K562 (cell line): ENCODE measurements at regions not wholly inside any gene's neighbourhood (a gene's known extent, or its start where the extent isn't known, plus 50 kb on each side); places are given as distances from the start of the nearest gene placed in this dataset.

ENCODE experiments used
- CHD2 ChIP-seq: IDR thresholded peaks from 2 replicates; pipeline ENCODE4 v1.6.1; 2011; ENCODE audit warnings: low read depth, low read length
- CHD4 ChIP-seq: fragments of 200-600 bp; sonication (generic); IDR thresholded peaks from 3 replicates; pipeline ENCODE4 v1.6.1; 2012; ENCODE audit warnings: low read depth, mild to moderate bottlenecking, mixed read lengths, low read length, inconsistent platforms; ENCODE audit not compliant: insufficient read depth, insufficient replicate concordance, poor library complexity, severe bottlenecking
- E2F5 ChIP-seq: sonication (generic); formaldehyde crosslinking; IDR thresholded peaks from 2 replicates; pipeline ENCODE4 v1.8.0; 2022; ENCODE audit warnings: mild to moderate bottlenecking, missing genetic modification reagents
- ELK1 ChIP-seq: sonication (generic); formaldehyde crosslinking; IDR thresholded peaks from 2 replicates; pipeline ENCODE4 v1.8.1; 2022; ENCODE audit warnings: missing genetic modification reagents
- HDAC2 ChIP-seq: fragments of 450-650 bp; IDR thresholded peaks from 2 replicates; pipeline ENCODE4 v1.6.1; 2016; ENCODE audit warnings: mild to moderate bottlenecking
- LEF1 ChIP-seq: fragments of 450-650 bp; IDR thresholded peaks from 2 replicates; pipeline ENCODE4 v1.6.1; 2016; ENCODE audit warnings: mild to moderate bottlenecking
- MXI1 ChIP-seq: IDR thresholded peaks from 2 replicates; pipeline ENCODE4 v1.6.1; 2011; ENCODE audit warnings: low read depth, mild to moderate bottlenecking, improper control_type of control experiment, low read length
- SIN3A ChIP-seq, 2 experiments: fragments of 150-350 bp in 1 of 2; IDR thresholded peaks; 2 replicates each; pipeline ENCODE4 v1.6.1; 2011 to 2016; ENCODE audit warnings: borderline replicate concordance in 2 of 2, low read depth in 2 of 2, low read length in 2 of 2, mild to moderate bottlenecking in 2 of 2, moderate library complexity in 2 of 2; ENCODE audit not compliant: control insufficient read depth in 1 of 2
- TGIF2 ChIP-seq: sonication (generic); formaldehyde crosslinking; IDR thresholded peaks from 2 replicates; pipeline ENCODE4 v1.8.1; 2022; ENCODE audit warnings: mild to moderate bottlenecking, missing genetic modification reagents, moderate library complexity

- TF ChIP-seq CHD2 (no peak), ELK1 (CRISPR knock-in tag) (no peak), SIN3A (IDR thresholded peaks at IDR 0.05; ENCODE audit: borderline replicate concordance in 2 of 2, control insufficient read depth in 1 of 2, low read depth in 2 of 2, low read length in 2 of 2) (no peak), TGIF2 (CRISPR knock-in tag) (no peak), E2F5 (CRISPR knock-in tag) (no peak), CHD4 (no peak), MXI1 (no peak), HDAC2 (no peak), LEF1 (no peak)
Observed at GRCh38 chr14:106396999-106397398, 870.6 kb downstream of the TMEM121 start.
